ELF-1 (cell line): ENCODE measurements at regions not wholly inside any gene's neighbourhood (a gene's known extent, or its start where the extent isn't known, plus 50 kb on each side); places are given as distances from the start of the nearest gene placed in this dataset.

Source experiments
- DNase-seq: peaks from one replicate; pipeline ENCODE4 v3.0.0-alpha.2; 2016; ENCODE audit warnings: low read depth, low spot score

GRCh38 chr1:173421789-173422188 is 55.3 kb upstream of the PRDX6 start:
- no peak for DNase-seq

- no peak for DNase-seq
Observed at GRCh38 chr1:173422456-173422976, 54.6 kb upstream of the PRDX6 start.

GRCh38 chr1:173423291-173423690 is 53.8 kb upstream of the PRDX6 start:
- DNase-seq = no peak

- no peak for DNase-seq
Observed at GRCh38 chr1:173424143-173424542, 53.0 kb upstream of the PRDX6 start.

- no peak for DNase-seq
Observed at GRCh38 chr1:173424782-173425407, 52.2 kb upstream of the PRDX6 start.

GRCh38 chr1:173426057-173426456 is 51.1 kb upstream of the PRDX6 start:
- DNase-seq = no peak

GRCh38 chr1:173427146-173428054 is 49.7 kb upstream of the PRDX6 start:
- no peak for DNase-seq
